Left ventricle myocardium superior (tissue), 1 donor: ENCODE measurements at regions not wholly inside any gene's neighbourhood (a gene's known extent, or its start where the extent isn't known, plus 50 kb on each side); places are given as distances from the start of the nearest gene placed in this dataset.
"Not testable (repeated sequence)": the region's sequence is repeated elsewhere in the genome, so short reads cannot be mapped to it uniquely, and the experiment has no call there.

Experiments used
- ATAC-seq: fragments of 200-7000 bp; cut with Tn5 transposase; one replicate; pipeline ENCODE4 v1.9.1; 2020; ENCODE audit warnings: mild to moderate bottlenecking, moderate library complexity
- DNase-seq: peaks from one replicate; pipeline ENCODE4 v3.0.0-alpha.2; 2020
- intact Hi-C: fragments of 100-400 bp; cut with micrococcal nuclease; formaldehyde crosslinking; loops from one replicate; pipeline ENCODE4 v1.11.0; 2022
- donor health status: DM: no; HTN: yes; CAD: no; lungs with severe emphysema.

GRCh38 chr13:110807546-110807945, 94.0 kb downstream of the ING1 start:
- ATAC-seq (no peak), DNase-seq (no peak)
- intact Hi-C loops: no loop called here

GRCh38 chr13:110808138-110808537, 94.6 kb downstream of the ING1 start:
- no peak for DNase-seq
- intact Hi-C loops: no loop called here
- ATAC-seq: no peak

GRCh38 chr13:110809871-110810486, 96.5 kb downstream of the ING1 start:
- intact Hi-C loops: no loop called here
- no peak for DNase-seq
- ATAC-seq: no peak

- DNase-seq: no peak
- intact Hi-C loops: no loop called here
- ATAC-seq: no peak
These were observed 97.7 kb downstream of the ING1 start for GRCh38 chr13:110811008-110811720.

GRCh38 chr13:110811771-110812120, 98.2 kb downstream of the ING1 start:
- DNase-seq (no peak), ATAC-seq (no peak)
- intact Hi-C loops: no loop called here

- intact Hi-C loops: no loop called here
- DNase-seq (no peak), ATAC-seq (peak; percentile 61)
These were observed 98.8 kb downstream of the ING1 start for GRCh38 chr13:110812121-110812868.

- ATAC-seq (no peak), DNase-seq (no peak)
- intact Hi-C loops: no loop called here
These were observed 99.6 kb downstream of the ING1 start for GRCh38 chr13:110812869-110813645.

- ATAC-seq (no peak), DNase-seq (no peak)
- intact Hi-C loops: no loop called here
These were observed 100.4 kb downstream of the ING1 start for GRCh38 chr13:110813646-110814624.

GRCh38 chr13:110815471-110816204, 99.2 kb downstream of the ANKRD10 start:
- intact Hi-C loops: no loop called here
- no peak for ATAC-seq
- no peak for DNase-seq

- no peak for DNase-seq
- intact Hi-C loops: no loop called here
- ATAC-seq: peak; percentile 42
These were observed 98.4 kb downstream of the ANKRD10 start for GRCh38 chr13:110816500-110816899.

GRCh38 chr13:110817143-110817542, 97.7 kb downstream of the ANKRD10 start:
- intact Hi-C loops: no loop called here
- ATAC-seq: no peak
- no peak for DNase-seq

GRCh38 chr13:110818747-110819146, 96.1 kb downstream of the ANKRD10 start:
- ATAC-seq (no peak), DNase-seq (no peak)
- intact Hi-C loops: loop anchor here (2.0 kb wide), 1 partner anchor 226 kb away; no protein-coding TSS in a partner anchor

GRCh38 chr13:110819203-110820014, 95.5 kb downstream of the ANKRD10 start:
- ATAC-seq: peak; percentile 94
- intact Hi-C loops: loop anchor here (2.0 kb wide), 1 partner anchor 227 kb away; no protein-coding TSS in a partner anchor
- DNase-seq: peak; percentile 86

- intact Hi-C loops: no loop called here
- ATAC-seq: no peak
- no peak for DNase-seq
These were observed 94.5 kb downstream of the ANKRD10 start for GRCh38 chr13:110820322-110820721.

- ATAC-seq, intact Hi-C loops, DNase-seq: not testable (repeated sequence)
These were observed 92.8 kb downstream of the ANKRD10 start for GRCh38 chr13:110821837-110822668.

GRCh38 chr13:110822669-110822945, 92.3 kb downstream of the ANKRD10 start:
- ATAC-seq (no peak), DNase-seq (no peak)
- intact Hi-C loops: no loop called here
